Parathyroid adenoma (tissue), 2 donors: ENCODE measurements at regions not wholly inside any gene's neighbourhood (a gene's known extent, or its start where the extent isn't known, plus 50 kb on each side); places are given as distances from the start of the nearest gene placed in this dataset.

Source experiments
- H2AFZ ChIP-seq: fragments of 300-600 bp; sonication (generic); one replicate; pipeline ENCODE4 v1.7.0; 2017; ENCODE audit warnings: antibody characterized with exemption, mild to moderate bottlenecking
- H3K27ac ChIP-seq: fragments of 300-600 bp; sonication (generic); one replicate; pipeline ENCODE4 v1.7.0; 2017
- H3K27me3 ChIP-seq: fragments of 300-600 bp; sonication (generic); one replicate; pipeline ENCODE4 v1.7.0; 2017; ENCODE audit warnings: low read length; ENCODE audit not compliant: control insufficient read depth, insufficient read depth
- H3K36me3 ChIP-seq: fragments of 300-600 bp; sonication (generic); one replicate; pipeline ENCODE4 v1.7.0; 2017; ENCODE audit warnings: low read length; ENCODE audit not compliant: control insufficient read depth, insufficient read depth
- H3K4me1 ChIP-seq: fragments of 300-600 bp; sonication (generic); one replicate; pipeline ENCODE4 v1.7.0; 2017; ENCODE audit warnings: control low read depth
- H3K4me2 ChIP-seq: fragments of 300-600 bp; sonication (generic); one replicate; pipeline ENCODE4 v1.7.0; 2017; ENCODE audit warnings: low read length
- H3K4me3 ChIP-seq: fragments of 300-600 bp; sonication (generic); one replicate; pipeline ENCODE4 v1.7.0; 2017; ENCODE audit warnings: low read depth, low read length
- H3K79me2 ChIP-seq: fragments of 300-600 bp; sonication (generic); one replicate; pipeline ENCODE4 v1.7.0; 2017; ENCODE audit warnings: control low read depth
- H3K9ac ChIP-seq: fragments of 300-600 bp; sonication (generic); one replicate; pipeline ENCODE4 v1.7.0; 2017; ENCODE audit warnings: mild to moderate bottlenecking
- H3K9me3 ChIP-seq: fragments of 300-600 bp; sonication (generic); one replicate; pipeline ENCODE4 v1.7.0; 2017; ENCODE audit warnings: low read length; ENCODE audit not compliant: control insufficient read depth
- TF ChIP-seq, protein P1 (sequence below): fragments of 300-600 bp; sonication (generic); IDR thresholded peaks from one replicate; pipeline ENCODE4 v1.7.0; 2017; ENCODE audit warnings: antibody characterized with exemption, mild to moderate bottlenecking
- donor health status: primary hyperparathyroidism.

DNA sequence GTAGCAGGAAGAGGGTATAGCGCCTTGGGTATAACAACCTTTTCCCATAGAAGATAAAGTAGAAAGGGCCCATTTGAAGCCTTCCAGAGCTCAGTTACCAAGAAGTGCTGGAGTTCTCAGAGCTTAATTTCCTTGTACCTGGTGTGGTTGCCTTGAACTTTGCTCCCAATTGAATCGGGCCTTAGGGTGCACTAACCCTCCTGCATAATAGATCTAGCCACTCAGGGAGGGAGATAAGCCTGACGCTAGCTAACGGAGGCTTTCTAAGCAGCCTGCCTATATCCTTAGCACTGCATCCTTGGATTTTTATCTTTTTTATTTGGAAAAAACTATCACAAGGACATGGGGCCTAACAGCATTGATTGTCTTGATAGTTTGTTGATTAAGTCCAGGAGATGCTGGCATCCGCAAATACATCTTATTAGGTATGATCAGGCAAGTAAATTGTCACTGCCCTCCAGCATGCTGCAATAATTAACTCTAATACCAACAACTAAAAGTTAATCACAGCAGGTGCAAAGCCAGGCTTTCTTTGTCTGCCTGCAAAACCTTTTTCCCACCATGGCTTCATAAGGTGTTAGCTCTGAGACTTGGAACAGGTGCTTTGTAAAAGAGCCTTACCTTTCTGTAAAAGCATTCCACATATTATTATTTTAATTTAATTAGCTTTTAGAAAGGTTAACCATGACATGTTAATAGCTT is 199.4 kb downstream of the SREK1 start:
- TF ChIP-seq, protein P1, sequence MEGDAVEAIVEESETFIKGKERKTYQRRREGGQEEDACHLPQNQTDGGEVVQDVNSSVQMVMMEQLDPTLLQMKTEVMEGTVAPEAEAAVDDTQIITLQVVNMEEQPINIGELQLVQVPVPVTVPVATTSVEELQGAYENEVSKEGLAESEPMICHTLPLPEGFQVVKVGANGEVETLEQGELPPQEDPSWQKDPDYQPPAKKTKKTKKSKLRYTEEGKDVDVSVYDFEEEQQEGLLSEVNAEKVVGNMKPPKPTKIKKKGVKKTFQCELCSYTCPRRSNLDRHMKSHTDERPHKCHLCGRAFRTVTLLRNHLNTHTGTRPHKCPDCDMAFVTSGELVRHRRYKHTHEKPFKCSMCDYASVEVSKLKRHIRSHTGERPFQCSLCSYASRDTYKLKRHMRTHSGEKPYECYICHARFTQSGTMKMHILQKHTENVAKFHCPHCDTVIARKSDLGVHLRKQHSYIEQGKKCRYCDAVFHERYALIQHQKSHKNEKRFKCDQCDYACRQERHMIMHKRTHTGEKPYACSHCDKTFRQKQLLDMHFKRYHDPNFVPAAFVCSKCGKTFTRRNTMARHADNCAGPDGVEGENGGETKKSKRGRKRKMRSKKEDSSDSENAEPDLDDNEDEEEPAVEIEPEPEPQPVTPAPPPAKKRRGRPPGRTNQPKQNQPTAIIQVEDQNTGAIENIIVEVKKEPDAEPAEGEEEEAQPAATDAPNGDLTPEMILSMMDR: no peak
- Histone ChIP-seq H3K9me3 (no peaks in the 10 kb centered on the region), H3K4me3 (no peak overlapping the region), H3K9ac (no peak overlapping the region), H3K36me3 (no peaks in the 10 kb centered on the region), H2AFZ (no peak overlapping the region), H3K4me2 (no peak overlapping the region), H3K4me1 (no peaks in the 10 kb centered on the region), H3K27ac (no peak overlapping the region), H3K27me3 (no peaks in the 10 kb centered on the region), H3K79me2 (no peaks in the 10 kb centered on the region)

DNA sequence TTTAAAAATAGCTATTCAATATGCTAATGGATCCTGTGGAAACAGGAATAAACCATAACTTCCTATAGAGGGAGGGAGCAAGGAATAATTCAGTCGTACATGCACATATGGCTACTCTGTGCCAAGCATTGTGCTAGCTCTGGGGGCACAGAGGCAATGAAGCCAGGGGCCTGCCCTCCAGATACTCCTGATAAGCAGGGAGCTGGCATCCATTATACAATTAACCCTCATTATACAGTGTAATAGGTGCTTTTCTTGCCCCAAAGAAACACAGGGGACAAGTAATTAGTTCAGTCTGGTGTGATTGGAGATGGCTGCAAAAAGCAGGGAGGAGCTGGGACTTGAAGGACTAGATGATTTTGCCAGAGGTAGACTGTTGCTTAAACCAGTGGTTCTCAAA is 200.4 kb downstream of the SREK1 start:
- Histone ChIP-seq H2AFZ (no peak overlapping the region), H3K9ac (no peak overlapping the region), H3K4me2 (no peak overlapping the region), H3K9me3 (no peaks in the 10 kb centered on the region), H3K79me2 (no peaks in the 10 kb centered on the region), H3K4me3 (no peak overlapping the region), H3K27ac (no peak overlapping the region), H3K27me3 (no peaks in the 10 kb centered on the region), H3K36me3 (no peaks in the 10 kb centered on the region), H3K4me1 (no peaks in the 10 kb centered on the region)
- TF ChIP-seq, protein P1: no peak

DNA sequence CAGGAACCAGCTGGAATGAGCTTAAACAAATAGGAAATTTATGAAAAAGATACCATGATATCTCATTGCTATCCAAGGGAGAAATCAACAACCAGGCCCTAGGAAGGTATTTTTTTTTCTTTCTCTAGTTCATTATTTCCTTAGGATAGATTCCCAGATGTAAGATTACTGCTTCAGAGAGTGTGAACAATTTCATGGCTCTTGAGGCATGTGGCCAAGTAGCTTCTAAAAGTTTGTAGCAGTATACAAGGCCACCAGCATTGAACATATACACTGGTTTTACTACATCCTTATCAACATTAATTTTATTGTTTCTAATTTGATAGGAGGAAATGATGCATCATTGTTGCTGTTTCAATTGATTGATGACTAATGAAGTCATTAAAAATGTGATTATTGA is 201.2 kb downstream of the SREK1 start:
- Histone ChIP-seq H3K27ac (no peak overlapping the region), H3K27me3 (no peaks in the 10 kb centered on the region), H3K4me1 (no peaks in the 10 kb centered on the region), H3K9me3 (no peaks in the 10 kb centered on the region), H3K36me3 (no peaks in the 10 kb centered on the region), H3K9ac (no peak overlapping the region), H2AFZ (no peak overlapping the region), H3K4me2 (no peak overlapping the region), H3K79me2 (no peaks in the 10 kb centered on the region), H3K4me3 (no peak overlapping the region)
- TF ChIP-seq, protein P1: no peak

GRCh38 chr5:66346869-66347268 is 202.8 kb downstream of the SREK1 start:
- H3K36me3 ChIP-seq: no peaks in the 10 kb centered on the region
- no peaks in the 10 kb centered on the region for H3K4me1 ChIP-seq
- H3K79me2 ChIP-seq: no peaks in the 10 kb centered on the region
- no peak overlapping the region for H3K9ac ChIP-seq
- no peaks in the 10 kb centered on the region for H3K9me3 ChIP-seq
- TF ChIP-seq, protein P1: no peak
- no peak overlapping the region for H3K27ac ChIP-seq
- H3K27me3 ChIP-seq: no peaks in the 10 kb centered on the region
- H3K4me2 ChIP-seq: no peak overlapping the region
- no peak overlapping the region for H2AFZ ChIP-seq
- H3K4me3 ChIP-seq: no peak overlapping the region
